OCI-LY3 (cell line): ENCODE measurements at regions not wholly inside any gene's neighbourhood (a gene's known extent, or its start where the extent isn't known, plus 50 kb on each side); places are given as distances from the start of the nearest gene placed in this dataset.

Source experiments
- H2AFZ ChIP-seq: fragments of 200-600, 300-600 bp; shearing (Covaris generic); 2 replicates; pipeline ENCODE4 v1.6.0; 2014; ENCODE audit warnings: antibody characterized with exemption, low read depth, low read length
- H3K27ac ChIP-seq: fragments of 200-600, 300-600 bp; sonication (generic); 2 replicates; pipeline ENCODE4 v1.5.1; 2014; ENCODE audit warnings: mild to moderate bottlenecking, low read length, moderate library complexity, mixed read lengths
- H3K27me3 ChIP-seq: fragments of 200-600, 300-600 bp; sonication (generic); 2 replicates; pipeline ENCODE4 v1.6.1; 2014; ENCODE audit warnings: low read depth, low read length, mixed read lengths
- H3K36me3 ChIP-seq: fragments of 200-600, 300-600 bp; sonication (generic); replicated peaks from 2 replicates; pipeline ENCODE3; 2014; ENCODE audit warnings: low read depth, low read length, mixed read lengths
- H3K4me1 ChIP-seq: fragments of 300-600, 200-600 bp; sonication (generic); 2 replicates; pipeline ENCODE4 v1.6.1; 2014; ENCODE audit warnings: low read length, mixed read lengths
- H3K4me2 ChIP-seq: fragments of 200-600, 300-600 bp; sonication (generic); 2 replicates; pipeline ENCODE4 v1.6.1; 2014; ENCODE audit warnings: low read length, mixed read lengths
- H3K4me3 ChIP-seq: fragments of 300-600, 200-600 bp; sonication (generic); 2 replicates; pipeline ENCODE4 v1.5.1; 2014; ENCODE audit warnings: antibody characterized with exemption, mild to moderate bottlenecking, low read length, moderate library complexity
- H3K79me2 ChIP-seq: fragments of 300-600, 200-600 bp; shearing (Covaris generic); 2 replicates; pipeline ENCODE4 v1.6.1; 2014; ENCODE audit warnings: mild to moderate bottlenecking, low read length, mixed read lengths
- H3K9ac ChIP-seq: fragments of 300-600, 200-600 bp; shearing (Covaris generic); 2 replicates; pipeline ENCODE4 v1.6.0; 2014; ENCODE audit warnings: mild to moderate bottlenecking, low read length, moderate library complexity
- H3K9me3 ChIP-seq: fragments of 200-600, 300-600 bp; shearing (Covaris generic); 2 replicates; pipeline ENCODE4 v1.6.1; 2014; ENCODE audit warnings: low read length, mixed read lengths; ENCODE audit not compliant: insufficient read depth
- H4K20me1 ChIP-seq: fragments of 200-600, 300-600 bp; sonication (generic); 2 replicates; pipeline ENCODE4 v1.6.1; 2016; ENCODE audit warnings: low read length, mixed read lengths; ENCODE audit not compliant: insufficient read depth
- CTCF ChIP-seq: fragments of 200-600, 300-600 bp; sonication (generic); IDR thresholded peaks from 2 replicates; pipeline ENCODE4 v1.5.1; 2014; ENCODE audit warnings: antibody characterized with exemption, low read length, low read depth
- EZH2phosphoT487 ChIP-seq: fragments of 200-600 bp; shearing (Covaris generic); IDR thresholded peaks from 2 replicates; pipeline ENCODE4 v1.6.1; 2018; ENCODE audit warnings: antibody characterized with exemption, mixed run types, low read depth

DNA sequence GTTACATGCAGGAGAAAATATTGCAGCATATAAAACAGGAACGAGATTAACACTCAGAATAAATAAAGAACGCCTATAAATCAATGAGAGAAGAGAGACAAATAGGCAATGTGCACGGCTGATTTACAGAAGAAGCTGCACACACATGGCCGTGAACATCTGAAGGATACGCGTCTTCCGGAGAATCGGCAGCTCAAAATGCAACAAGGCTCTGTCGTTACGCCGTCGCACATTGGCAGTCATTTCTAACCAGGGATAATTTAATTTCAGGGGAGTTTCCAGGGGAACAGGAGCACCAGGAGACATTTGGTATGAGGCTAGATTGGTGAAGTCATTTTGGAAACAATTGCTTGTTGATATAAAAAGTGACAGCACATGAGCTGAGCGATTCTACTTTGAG lies 745.2 kb downstream of the BRD1 start:
- Histone ChIP-seq H3K4me2 (no peak overlapping the region), H3K36me3 (no peaks in the 10 kb centered on the region), H3K4me1 (no peaks in the 10 kb centered on the region), H3K79me2 (no peaks in the 10 kb centered on the region), H3K27ac (no peak overlapping the region), H3K9ac (no peak overlapping the region), H2AFZ (no peak overlapping the region), H3K9me3 (no peaks in the 10 kb centered on the region), H3K27me3 (no peaks in the 10 kb centered on the region), H3K4me3 (no peak overlapping the region), H4K20me1 (no peaks in the 10 kb centered on the region)
- TF ChIP-seq EZH2phosphoT487 (no peak), CTCF (no peak)

DNA sequence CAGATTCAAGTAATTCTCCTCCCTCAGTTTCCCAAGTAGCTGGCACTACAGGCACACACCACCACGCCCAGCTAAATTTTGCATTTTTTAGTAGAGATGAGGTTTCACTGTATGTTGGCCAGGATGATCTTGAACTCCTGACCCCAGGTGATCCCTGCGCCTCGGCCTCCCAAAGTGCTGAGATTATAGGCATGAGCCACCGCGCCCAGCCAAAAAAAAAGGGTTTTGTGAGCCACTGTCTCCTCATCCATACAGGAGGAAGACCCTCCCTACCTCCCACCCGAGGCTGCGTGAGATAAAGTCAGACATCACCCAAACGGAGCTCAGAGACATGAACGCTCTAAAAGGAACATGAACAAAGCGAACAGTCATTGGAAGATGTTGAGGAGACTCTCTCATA lies 745.7 kb downstream of the BRD1 start:
- H3K9ac ChIP-seq, result no peak overlapping the region

DNA sequence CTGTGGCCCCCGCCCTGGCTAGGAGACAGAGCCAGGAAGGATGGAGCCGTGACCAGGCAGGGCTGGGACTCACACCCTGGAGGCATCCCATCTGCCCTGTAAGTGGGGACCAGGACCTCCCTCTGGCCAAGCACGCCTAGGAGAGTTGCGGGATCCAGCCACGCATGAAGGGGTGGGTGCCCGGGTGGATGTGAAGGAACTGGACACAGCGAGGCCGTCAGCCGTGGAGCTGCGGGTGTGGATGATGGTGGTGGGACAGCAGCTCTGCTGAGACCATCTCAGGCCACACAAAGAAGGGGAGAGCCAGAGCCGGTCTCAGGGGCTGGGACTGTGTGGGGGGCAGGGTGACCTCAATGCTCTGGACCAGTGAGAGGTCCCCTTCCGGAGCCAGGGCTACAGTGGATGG lies 746.4 kb downstream of the BRD1 start:
- TF ChIP-seq EZH2phosphoT487 (no peak), CTCF (no peak)
- Histone ChIP-seq H4K20me1 (no peaks in the 10 kb centered on the region), H3K27ac (no peak overlapping the region), H3K27me3 (no peaks in the 10 kb centered on the region), H3K4me1 (no peaks in the 10 kb centered on the region), H3K9ac (no peak overlapping the region), H3K79me2 (no peaks in the 10 kb centered on the region), H2AFZ (no peak overlapping the region), H3K36me3 (no peaks in the 10 kb centered on the region), H3K4me3 (no peak overlapping the region), H3K9me3 (no peaks in the 10 kb centered on the region), H3K4me2 (no peak overlapping the region)

More for the DNA sequence above, 745.7 kb downstream of the BRD1 start:
- Histone ChIP-seq H2AFZ (no peak overlapping the region), H3K4me1 (no peaks in the 10 kb centered on the region), H3K4me2 (no peak overlapping the region), H3K27ac (no peak overlapping the region), H3K27me3 (no peaks in the 10 kb centered on the region), H3K79me2 (no peaks in the 10 kb centered on the region), H3K36me3 (no peaks in the 10 kb centered on the region), H4K20me1 (no peaks in the 10 kb centered on the region), H3K9me3 (no peaks in the 10 kb centered on the region), H3K4me3 (no peak overlapping the region)
- no peak for TF ChIP-seq CTCF
- no peak for TF ChIP-seq EZH2phosphoT487

DNA sequence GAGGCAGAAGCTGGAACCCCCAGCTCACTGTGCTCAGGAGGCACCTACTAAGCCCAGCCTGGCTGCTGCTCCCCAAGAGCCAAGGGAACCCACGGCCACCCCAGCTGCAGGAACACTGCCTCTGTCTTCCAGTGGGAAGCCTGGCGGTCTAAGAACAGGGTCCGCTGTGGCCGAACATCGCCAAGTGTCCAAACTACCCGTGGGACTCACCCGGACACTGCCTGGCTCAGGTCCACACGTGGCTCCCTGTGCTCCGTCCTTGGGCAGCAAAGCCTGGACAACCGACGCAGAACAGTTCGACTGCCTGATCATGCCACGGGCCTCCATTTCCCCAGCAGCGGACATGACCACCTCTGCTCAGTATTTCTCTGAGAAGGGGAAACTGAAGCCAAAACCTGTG lies 747.0 kb downstream of the BRD1 start:
- Histone ChIP-seq H3K27ac (no peak overlapping the region), H3K4me3 (no peak overlapping the region), H3K9ac (no peak overlapping the region), H4K20me1 (no peaks in the 10 kb centered on the region), H3K27me3 (no peaks in the 10 kb centered on the region), H3K36me3 (no peaks in the 10 kb centered on the region), H3K4me2 (no peak overlapping the region), H3K4me1 (no peaks in the 10 kb centered on the region), H3K9me3 (no peaks in the 10 kb centered on the region), H2AFZ (no peak overlapping the region), H3K79me2 (no peaks in the 10 kb centered on the region)
- TF ChIP-seq EZH2phosphoT487 (no peak), CTCF (no peak)
